AG08396 (cell line): ENCODE measurements at regions not wholly inside any gene's neighbourhood (a gene's known extent, or its start where the extent isn't known, plus 50 kb on each side); places are given as distances from the start of the nearest gene placed in this dataset.

ENCODE experiments used
- DNase-seq: peaks from one replicate; pipeline ENCODE4 v3.0.0; 2012; ENCODE audit warnings: low spot score, mixed read lengths

- no peak for DNase-seq
Measured at GRCh38 chr10:129278686-129279085, 188.4 kb upstream of the MGMT start.

DNA sequence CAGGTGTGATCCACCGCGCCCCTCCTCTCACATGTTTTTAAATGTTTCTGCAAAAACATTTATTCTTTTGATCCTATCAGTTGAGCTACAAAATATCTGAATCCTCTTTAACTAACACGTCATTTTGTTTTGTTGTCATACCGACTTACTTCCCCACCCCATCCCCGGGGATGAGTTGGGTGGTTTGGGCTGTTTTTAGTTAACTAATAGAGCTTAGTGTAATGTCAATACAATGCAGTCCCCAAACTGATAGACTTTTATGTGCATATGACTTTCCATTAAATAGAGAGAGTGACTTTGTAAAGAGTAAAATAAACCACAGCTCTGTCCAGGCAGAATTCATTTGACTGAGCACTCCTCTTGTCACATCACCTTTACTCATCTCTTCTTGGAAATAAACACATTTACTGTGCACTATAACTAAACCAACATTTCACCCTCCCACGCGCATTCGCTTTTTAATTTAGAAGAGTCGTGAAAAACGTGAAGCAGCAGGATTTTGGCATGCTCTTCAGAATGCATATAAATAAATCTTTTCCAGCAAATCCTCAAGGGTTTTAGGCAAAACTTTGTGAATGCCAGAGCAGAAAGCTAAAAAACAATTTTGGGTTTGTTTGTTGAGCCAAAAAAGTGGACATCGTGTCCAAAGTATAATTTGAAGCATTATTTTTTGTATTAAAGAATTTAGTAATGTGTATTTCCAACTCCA, 187.4 kb upstream of the MGMT start:
- DNase-seq = no peak

DNA sequence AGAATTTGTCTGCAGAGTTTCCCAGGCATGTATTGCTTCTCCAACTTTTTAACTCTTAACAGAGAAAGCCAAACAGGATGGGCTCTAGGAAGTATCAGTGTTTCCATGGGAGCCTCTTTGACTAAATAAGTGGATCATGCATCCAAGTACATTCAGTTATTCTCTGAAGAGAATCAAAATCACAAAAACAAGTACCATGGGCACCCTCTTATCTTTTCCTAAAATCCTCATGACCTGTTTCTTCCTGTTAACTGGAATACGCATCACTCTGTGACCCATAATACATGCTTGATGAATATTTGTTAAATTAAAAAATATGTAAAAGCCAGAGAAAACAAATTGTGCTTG, 186.9 kb upstream of the MGMT start:
- DNase-seq = no peak

- DNase-seq = no peak
Measured at GRCh38 chr10:129280908-129281586, 186.0 kb upstream of the MGMT start.

DNA sequence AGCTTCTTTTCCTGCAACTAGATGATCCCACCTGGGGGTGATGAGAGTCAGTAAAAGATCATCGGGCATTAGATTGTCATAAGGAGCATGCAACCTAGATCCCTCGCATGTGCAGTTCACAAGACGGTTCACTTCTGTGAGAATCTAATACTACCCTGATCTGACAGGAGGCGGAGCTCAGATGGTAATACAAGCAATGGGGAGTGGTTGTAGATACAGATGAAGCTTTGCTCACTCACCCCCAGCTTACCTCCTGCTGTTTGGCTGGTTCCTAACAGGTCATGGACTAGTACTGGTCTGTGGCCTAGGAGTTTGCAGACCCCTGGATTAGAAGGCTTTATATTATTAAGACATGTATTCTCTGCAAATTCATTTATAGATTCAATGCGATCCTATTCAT, 181.6 kb upstream of the MGMT start:
- no peak for DNase-seq

GRCh38 chr10:129288999-129289584, 177.9 kb upstream of the MGMT start:
- no peak for DNase-seq

DNA sequence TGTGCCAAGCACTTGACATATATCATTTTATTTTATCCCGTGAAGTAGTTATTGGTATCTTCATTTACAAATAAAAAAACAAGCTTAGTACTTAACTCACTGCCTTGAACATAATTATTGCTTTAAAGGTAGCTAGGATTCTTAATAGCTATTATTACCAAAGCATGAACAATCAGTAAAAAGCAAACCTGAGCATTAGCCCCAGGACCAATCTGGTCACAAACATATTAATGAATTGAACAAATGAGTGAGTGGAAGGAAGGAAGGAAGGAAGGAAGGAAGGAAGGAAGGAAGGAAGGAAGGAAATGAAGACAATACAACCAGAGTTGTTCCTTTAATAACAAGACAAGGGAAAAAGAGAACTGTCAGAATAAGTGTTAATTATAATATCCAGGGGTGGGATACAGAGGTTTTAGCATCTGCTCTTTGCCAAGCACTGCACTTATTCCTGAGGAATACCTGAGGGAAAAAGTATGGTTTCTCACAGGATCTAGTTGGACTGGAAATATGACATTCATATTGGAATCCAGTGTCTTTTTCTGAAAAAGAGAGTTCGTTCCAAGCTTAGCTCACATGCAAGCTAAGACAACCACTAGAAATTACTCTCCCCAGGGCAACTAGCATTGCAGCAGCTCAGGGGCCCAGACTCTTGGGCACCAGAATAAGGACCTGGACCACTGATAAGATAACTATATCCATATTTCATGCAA, 172.9 kb upstream of the MGMT start:
- DNase-seq = no peak

DNA sequence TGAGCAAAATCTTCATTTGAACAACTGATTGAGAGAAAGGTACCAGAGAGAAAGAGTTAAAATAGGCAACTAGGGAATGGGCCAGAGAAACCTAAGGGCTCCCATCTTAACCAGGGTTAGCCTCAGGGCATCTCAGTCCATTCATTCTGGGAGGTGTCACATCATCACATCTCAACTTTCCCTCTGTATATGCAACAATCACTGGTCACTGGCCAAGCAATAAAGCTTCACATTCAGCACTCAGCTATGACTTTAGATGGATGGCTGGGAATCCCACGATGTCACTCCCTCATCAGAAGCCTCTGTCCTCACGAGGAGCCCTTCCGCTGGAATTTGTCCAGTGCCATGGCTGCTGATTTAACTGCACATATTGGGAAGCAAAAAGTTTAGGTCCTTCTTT, 172.1 kb upstream of the MGMT start:
- no peak for DNase-seq

- no peak for DNase-seq
Measured at GRCh38 chr10:129305046-129305445, 162.0 kb upstream of the MGMT start.

DNA sequence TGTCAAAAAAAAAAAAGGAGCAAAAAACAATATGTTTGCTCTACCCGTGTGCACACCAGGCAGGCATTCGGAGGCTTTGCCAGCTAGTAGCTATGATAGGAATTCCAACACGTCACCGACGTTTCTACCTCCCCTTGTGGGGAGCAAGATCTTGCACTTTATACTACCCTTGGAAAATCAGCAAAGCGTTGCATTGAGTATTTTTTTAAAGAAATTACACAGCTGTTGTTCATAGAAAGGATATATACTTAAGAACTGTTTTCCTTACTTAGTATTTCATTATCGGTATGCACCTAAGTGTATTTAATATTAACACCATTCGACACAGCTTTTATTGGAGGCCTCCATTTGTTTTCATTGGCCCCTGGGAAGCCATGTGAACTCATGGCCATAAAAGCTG, 159.9 kb upstream of the MGMT start:
- no peak for DNase-seq

DNA sequence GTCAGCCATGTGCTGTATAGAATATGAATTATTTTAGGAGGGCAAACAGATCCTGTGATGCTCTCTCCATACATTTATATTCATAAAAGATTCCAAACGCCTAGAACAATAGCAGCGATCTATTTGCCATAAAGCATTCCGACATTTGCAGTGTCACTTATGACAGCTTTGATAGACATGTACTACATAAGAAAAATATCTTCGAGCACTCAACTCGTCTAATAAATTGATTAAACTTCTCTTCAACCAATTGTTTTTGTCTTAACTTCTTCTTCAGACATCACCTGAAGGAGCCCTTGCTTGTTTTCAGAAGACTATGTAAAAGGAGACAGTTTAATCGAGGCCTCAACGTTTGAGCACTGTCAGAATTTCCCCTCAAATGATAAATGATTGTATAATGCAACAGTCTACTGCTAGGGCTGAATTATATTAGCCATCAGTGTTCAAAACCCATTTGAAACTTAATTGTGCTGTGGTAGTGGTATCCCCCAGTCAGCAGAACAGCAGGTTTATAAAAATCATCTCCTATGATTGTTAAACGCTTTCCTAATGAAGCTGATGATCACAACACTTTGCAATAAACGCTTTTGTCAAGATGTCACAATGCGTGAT, 158.0 kb upstream of the MGMT start:
- no peak for DNase-seq

GRCh38 chr10:129309565-129309964, 157.5 kb upstream of the MGMT start:
- no peak for DNase-seq

DNA sequence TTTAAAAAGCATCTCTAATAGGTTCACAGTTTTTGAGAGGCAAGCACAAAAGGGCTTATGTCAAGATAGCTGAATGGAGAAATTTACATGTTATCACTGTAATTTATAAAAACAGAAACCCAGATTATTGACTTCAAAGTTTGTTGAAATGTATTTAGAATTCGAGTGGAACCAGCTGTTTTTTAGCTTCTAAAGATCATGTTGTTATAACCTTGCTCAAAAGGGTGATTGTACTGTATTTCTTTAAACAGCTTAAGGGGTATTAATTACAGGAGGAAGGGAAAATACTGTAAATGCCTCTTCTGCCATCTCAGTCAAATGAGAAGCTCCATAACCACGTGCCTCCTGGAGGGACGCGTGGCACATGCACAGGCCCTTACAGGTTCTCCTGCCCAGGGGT, 156.2 kb upstream of the MGMT start:
- no peak for DNase-seq

- DNase-seq = no peak
Measured at GRCh38 chr10:129319934-129320333, 147.1 kb upstream of the MGMT start.

GRCh38 chr10:129320340-129320739, 146.7 kb upstream of the MGMT start:
- DNase-seq = no peak

- no peak for DNase-seq
Measured at GRCh38 chr10:129321727-129322126, 145.3 kb upstream of the MGMT start.

DNA sequence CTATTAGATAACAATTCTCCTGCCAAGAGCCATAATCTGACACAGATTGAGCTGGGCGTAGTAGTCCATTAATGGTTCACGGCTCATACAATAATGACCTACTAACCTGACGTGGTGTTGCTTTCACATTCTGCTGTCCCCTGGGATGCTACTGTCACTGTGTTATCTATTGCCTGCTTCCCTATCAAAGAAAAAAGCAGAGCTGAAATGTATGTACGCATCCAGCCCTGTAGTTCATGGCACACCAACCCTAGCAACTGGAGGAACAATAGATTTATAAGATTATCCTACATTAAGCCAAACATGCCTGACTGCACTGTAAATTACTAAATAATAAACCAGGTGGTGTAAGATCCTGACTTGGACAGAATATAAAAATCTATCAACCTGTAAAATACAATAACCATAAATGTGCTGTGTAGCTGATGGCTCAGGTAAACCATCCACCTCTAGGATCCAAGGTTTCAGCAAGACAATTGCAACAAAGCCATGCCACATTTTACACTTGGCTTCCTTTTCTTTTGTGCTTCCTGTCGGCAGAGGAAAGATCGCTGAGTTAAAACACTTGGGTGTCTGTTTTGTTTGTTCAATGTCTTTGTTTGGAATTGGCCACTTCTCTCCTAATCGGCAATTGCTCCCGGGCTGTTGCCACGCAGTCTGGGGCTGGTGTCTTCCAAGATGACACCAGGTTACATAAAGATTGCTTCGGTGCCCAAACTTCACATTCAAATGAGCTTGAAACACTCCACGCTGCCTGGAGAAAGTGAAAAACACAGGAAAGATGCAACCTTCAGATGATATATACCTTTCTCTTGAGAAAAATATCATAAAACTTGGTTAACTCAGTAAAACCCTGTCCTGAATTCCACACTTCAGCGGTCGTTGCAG, 143.9 kb upstream of the MGMT start:
- no peak for DNase-seq

DNA sequence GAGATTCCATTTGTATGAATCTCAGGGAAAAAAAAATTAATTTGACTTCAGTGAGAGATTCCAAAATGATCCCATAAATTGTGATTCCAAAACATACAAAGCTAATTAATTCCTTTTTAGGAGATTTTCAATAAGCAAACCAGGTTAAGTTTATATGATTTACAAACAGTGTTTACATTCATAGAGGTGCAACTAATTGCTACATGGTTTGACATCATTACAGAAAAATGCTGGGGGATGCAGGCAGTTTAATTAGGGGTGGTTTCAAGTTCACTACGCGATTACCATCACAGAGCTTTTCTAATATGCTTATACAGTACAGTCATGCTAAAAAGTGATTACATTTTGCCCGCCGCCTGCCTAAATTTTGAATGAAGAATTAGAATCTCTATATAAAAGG, 143.2 kb upstream of the MGMT start:
- no peak for DNase-seq

DNA sequence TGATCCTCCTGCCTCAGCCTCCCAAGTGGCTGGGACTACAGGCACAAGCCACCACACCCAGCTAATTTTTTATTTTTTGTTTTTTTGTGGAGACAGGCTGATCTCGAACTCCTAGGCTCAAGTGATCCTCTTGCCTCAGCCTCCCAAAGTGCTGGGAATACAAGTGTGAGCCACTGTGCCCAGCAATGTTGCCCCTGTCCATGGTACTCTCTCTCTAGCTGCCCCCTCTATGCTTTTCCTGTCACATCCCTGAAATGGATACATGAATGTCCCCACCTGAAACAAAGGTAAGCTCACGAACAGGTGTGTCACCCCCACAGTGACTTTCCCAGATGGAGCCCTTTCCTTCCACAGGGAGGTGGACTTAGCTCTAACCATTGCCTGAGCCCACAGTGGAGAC, 141.1 kb upstream of the MGMT start:
- no peak for DNase-seq

- DNase-seq = no peak
Measured at GRCh38 chr10:129328546-129328945, 138.5 kb upstream of the MGMT start.

GRCh38 chr10:129329385-129330055, 137.5 kb upstream of the MGMT start:
- no peak for DNase-seq
